Glutamatergic neuron (in vitro differentiated cells): ENCODE measurements at regions not wholly inside any gene's neighbourhood (a gene's known extent, or its start where the extent isn't known, plus 50 kb on each side); places are given as distances from the start of the nearest gene placed in this dataset.

Experiments
- DNase-seq: peaks from one replicate; pipeline ENCODE4 v3.0.0; 2022
- H3K27ac Mint-ChIP-seq: one replicate; pipeline ENCODE4 v1.8.0; 2020; ENCODE audit warnings: mild to moderate bottlenecking, mixed read lengths, inconsistent platforms; ENCODE audit not compliant: unreplicated experiment
- H3K27me3 Mint-ChIP-seq: one replicate; pipeline ENCODE4 v1.8.0; 2020; ENCODE audit warnings: mild to moderate bottlenecking, moderate library complexity, mixed read lengths, inconsistent platforms; ENCODE audit not compliant: unreplicated experiment
- H3K36me3 Mint-ChIP-seq: one replicate; pipeline ENCODE4 v1.8.0; 2020; ENCODE audit warnings: mild to moderate bottlenecking, mixed read lengths, inconsistent platforms; ENCODE audit not compliant: unreplicated experiment
- H3K4me1 Mint-ChIP-seq: one replicate; pipeline ENCODE4 v1.8.0; 2020; ENCODE audit warnings: mild to moderate bottlenecking, low read depth, mixed read lengths, inconsistent platforms; ENCODE audit not compliant: unreplicated experiment
- H3K4me3 Mint-ChIP-seq: one replicate; pipeline ENCODE4 v1.8.0; 2020; ENCODE audit warnings: mild to moderate bottlenecking, mixed read lengths, inconsistent platforms; ENCODE audit not compliant: unreplicated experiment
- H3K9me3 Mint-ChIP-seq: one replicate; pipeline ENCODE4 v1.8.0; 2020; ENCODE audit warnings: mild to moderate bottlenecking, moderate library complexity, mixed read lengths, inconsistent platforms; ENCODE audit not compliant: unreplicated experiment
- TF ChIP-seq, protein P1 (sequence below): fragments of 200-600 bp; sonication (generic); IDR thresholded peaks from one replicate; pipeline ENCODE4 v1.5.0; 2021; ENCODE audit not compliant: partially characterized antibody, unreplicated experiment

DNA sequence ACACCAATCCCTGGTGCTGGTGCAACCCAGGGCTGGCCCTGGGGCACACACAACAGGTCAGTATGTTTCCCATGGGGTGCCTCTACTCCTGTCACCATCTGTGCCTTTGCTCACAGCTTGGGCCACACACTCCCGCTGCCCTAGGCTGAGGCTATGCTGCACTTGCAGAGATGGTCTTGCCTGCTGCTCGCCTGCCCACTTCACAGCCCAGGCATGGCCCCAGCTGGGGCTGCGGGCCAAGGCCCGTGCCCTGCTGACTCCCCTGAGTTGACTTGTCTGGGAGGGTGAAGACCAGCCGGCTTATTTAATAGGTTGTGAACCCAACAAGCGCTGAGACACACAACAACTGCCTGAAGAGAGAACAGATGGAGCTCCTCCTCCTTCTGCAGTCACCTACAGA, 184.1 kb downstream of the ZNF33B start:
- H3K27me3 Mint-ChIP-seq: no peaks in the 10 kb centered on the region
- TF ChIP-seq, protein P1, sequence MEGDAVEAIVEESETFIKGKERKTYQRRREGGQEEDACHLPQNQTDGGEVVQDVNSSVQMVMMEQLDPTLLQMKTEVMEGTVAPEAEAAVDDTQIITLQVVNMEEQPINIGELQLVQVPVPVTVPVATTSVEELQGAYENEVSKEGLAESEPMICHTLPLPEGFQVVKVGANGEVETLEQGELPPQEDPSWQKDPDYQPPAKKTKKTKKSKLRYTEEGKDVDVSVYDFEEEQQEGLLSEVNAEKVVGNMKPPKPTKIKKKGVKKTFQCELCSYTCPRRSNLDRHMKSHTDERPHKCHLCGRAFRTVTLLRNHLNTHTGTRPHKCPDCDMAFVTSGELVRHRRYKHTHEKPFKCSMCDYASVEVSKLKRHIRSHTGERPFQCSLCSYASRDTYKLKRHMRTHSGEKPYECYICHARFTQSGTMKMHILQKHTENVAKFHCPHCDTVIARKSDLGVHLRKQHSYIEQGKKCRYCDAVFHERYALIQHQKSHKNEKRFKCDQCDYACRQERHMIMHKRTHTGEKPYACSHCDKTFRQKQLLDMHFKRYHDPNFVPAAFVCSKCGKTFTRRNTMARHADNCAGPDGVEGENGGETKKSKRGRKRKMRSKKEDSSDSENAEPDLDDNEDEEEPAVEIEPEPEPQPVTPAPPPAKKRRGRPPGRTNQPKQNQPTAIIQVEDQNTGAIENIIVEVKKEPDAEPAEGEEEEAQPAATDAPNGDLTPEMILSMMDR: no peak

DNA sequence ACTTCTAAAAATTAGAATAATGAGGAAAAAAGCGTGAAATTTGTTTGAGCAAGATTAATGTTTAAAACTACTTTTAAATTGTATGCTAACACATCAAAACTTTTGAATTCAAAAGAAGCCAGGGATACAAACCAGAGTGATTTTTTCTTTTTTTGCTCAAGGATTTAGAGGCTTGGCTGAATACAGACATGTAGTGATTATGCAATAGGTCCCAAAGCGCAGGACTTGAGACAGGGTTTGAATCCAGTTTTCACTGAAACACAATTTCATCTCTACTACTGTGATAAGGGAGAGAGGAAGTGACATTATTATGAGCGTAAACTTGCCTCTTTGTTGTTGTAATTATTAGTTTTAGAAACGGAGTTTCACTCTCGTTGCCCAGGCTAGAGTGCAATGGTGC, 207.3 kb downstream of the ZNF33B start:
- peaks cover 11% of the 10 kb centered on the region for H3K9me3 Mint-ChIP-seq
- DNase-seq: no peak
- no peak overlapping the region for H3K4me3 Mint-ChIP-seq
- H3K27me3 Mint-ChIP-seq: no peaks in the 10 kb centered on the region
- H3K36me3 Mint-ChIP-seq: peaks cover 4% of the 10 kb centered on the region
- TF ChIP-seq, protein P1: no peak
- H3K27ac Mint-ChIP-seq: no peak overlapping the region
- H3K4me1 Mint-ChIP-seq: no peaks in the 10 kb centered on the region

More for the DNA sequence above, 184.1 kb downstream of the ZNF33B start:
- DNase-seq: peak; percentile 28
- Mint-ChIP-seq H3K4me1 (no peaks in the 10 kb centered on the region), H3K4me3 (no peak overlapping the region), H3K27ac (no peak overlapping the region), H3K9me3 (peaks cover 2% of the 10 kb centered on the region), H3K36me3 (peaks cover 8% of the 10 kb centered on the region)

DNA sequence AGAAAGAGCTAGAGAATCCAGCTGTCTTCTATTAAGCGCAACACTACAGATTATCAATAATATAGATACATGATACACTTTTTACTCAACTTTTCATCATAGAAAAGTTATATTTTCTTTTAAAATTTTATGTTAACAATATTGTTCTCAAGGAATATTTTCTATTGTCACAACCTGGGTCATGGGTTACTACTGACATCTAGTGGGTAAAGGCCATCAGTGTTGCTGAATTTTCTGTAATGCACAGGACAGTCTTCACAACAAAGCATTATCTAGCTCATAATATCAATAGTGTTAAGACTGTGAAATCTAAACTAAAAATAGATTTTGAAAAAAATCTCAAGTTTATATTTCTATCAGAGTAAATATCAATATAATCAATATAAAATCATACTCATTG, 209.8 kb downstream of the ZNF33B start:
- Mint-ChIP-seq H3K9me3 (peaks cover 6% of the 10 kb centered on the region), H3K27ac (no peak overlapping the region), H3K4me1 (no peaks in the 10 kb centered on the region), H3K4me3 (no peak overlapping the region), H3K36me3 (no peaks in the 10 kb centered on the region), H3K27me3 (no peaks in the 10 kb centered on the region)
- DNase-seq: no peak
- TF ChIP-seq, protein P1: no peak

DNA sequence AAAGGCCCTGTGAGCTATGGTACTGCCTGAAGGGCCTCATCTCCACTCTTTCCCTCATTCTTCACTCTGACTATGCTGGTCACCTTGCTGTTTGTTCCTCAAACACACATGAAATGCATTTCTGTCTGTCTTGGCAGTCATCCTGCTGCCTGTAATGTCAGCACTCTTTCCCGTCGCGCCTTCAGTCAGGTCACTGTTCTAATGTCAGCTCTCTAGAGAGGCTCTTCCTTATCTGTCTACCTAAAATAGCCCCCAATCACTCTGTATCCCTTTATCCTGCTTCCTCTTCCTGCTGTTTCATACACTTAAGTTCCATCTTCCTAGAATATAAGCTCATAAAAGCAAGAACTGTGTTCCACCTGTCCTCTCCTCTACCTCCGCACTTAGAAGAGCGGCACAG, 215.5 kb downstream of the ZNF33B start:
- TF ChIP-seq, protein P1: no peak
- Mint-ChIP-seq H3K4me3 (no peak overlapping the region), H3K27ac (no peak overlapping the region), H3K27me3 (peaks cover 7% of the 10 kb centered on the region), H3K9me3 (peaks cover 12% of the 10 kb centered on the region), H3K36me3 (peaks cover 14% of the 10 kb centered on the region), H3K4me1 (no peaks in the 10 kb centered on the region)
- DNase-seq: no peak

DNA sequence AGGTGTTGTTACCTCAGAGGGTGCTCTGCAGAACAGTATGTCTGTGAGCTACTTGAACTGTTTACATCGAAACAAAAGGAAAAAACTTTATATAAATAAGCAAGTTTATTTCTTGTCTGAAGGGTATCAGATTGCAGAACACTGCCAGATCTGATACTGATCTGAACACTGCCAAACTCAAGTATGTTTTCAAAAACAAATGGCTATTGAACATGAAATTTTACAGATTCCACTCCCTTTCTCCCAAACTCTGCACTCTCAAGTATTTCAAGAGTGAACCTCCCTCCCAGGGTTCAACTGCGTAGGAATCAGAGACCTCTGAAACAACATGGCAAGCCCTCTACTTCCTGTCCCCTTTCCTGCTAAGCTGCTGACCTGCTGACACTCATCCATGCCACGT, 216.6 kb downstream of the ZNF33B start:
- H3K4me3 Mint-ChIP-seq: no peak overlapping the region
- peaks cover 14% of the 10 kb centered on the region for H3K36me3 Mint-ChIP-seq
- H3K9me3 Mint-ChIP-seq: peaks cover 12% of the 10 kb centered on the region

More for the DNA sequence above, 216.6 kb downstream of the ZNF33B start:
- Mint-ChIP-seq H3K27ac (no peak overlapping the region), H3K4me1 (no peaks in the 10 kb centered on the region), H3K27me3 (peaks cover 7% of the 10 kb centered on the region)
- DNase-seq: no peak
- TF ChIP-seq, protein P1: no peak
